SK-N-MC (cell line): ENCODE measurements at regions not wholly inside any gene's neighbourhood (a gene's known extent, or its start where the extent isn't known, plus 50 kb on each side); places are given as distances from the start of the nearest gene placed in this dataset.

ENCODE experiments used
- EZH2 ChIP-seq: fragments of 200-600 bp; sonication (generic); IDR thresholded peaks from one replicate; pipeline ENCODE4 v1.6.1; 2017; ENCODE audit warnings: antibody characterized with exemption
- FOXP2 ChIP-seq: optimal IDR thresholded peaks from 2 replicates; pipeline ENCODE3; 2011; ENCODE audit warnings: mild to moderate bottlenecking, moderate library complexity; ENCODE audit not compliant: insufficient read depth; ENCODE audit errors: extremely low read length, control extremely low read depth
- POLR2AphosphoS5 ChIP-seq: IDR thresholded peaks from 2 replicates; pipeline ENCODE4 v1.6.1; 2012; ENCODE audit warnings: mild to moderate bottlenecking, low read depth, low read length, borderline replicate concordance

GRCh38 chr5:96595300-96596090 lies 66.7 kb upstream of the CAST start:
- no peak for TF ChIP-seq FOXP2
- TF ChIP-seq EZH2: no peak
- TF ChIP-seq POLR2AphosphoS5: no peak
